BLaER1 treated with 17β-estradiol and CSF1 and Interleukin-3, amounts not matched to agents 10 nM and 100 nM (cell line): ENCODE measurements at regions not wholly inside any gene's neighbourhood (a gene's known extent, or its start where the extent isn't known, plus 50 kb on each side); places are given as distances from the start of the nearest gene placed in this dataset.

ENCODE experiments used
- H3K27ac ChIP-seq, 11 experiments: shearing (Covaris generic); formaldehyde crosslinking; 2 replicates each; pipeline ENCODE4 v1.8.1; 2022
- H3K27me3 ChIP-seq, 11 experiments: shearing (Covaris generic); formaldehyde crosslinking; 2 replicates each; pipeline ENCODE4 v1.8.1; 2022
- H3K36me3 ChIP-seq, 11 experiments: shearing (Covaris generic); formaldehyde crosslinking; 2 replicates each; pipeline ENCODE4 v1.8.1; 2022
- H3K4me1 ChIP-seq, 10 experiments: shearing (Covaris generic); formaldehyde crosslinking; 2 replicates each; pipeline ENCODE4 v1.8.1; 2022
- H3K4me2 ChIP-seq, 11 experiments: shearing (Covaris generic); formaldehyde crosslinking; 2 replicates each; pipeline ENCODE4 v1.8.1; 2022
- H3K4me3 ChIP-seq, 10 experiments: shearing (Covaris generic); formaldehyde crosslinking; 2 replicates each; pipeline ENCODE4 v1.8.1; 2022
- H3K9ac ChIP-seq, 11 experiments: shearing (Covaris generic); formaldehyde crosslinking; 2 replicates each; pipeline ENCODE4 v1.8.1; 2022
- H3K9me3 ChIP-seq, 11 experiments: shearing (Covaris generic); formaldehyde crosslinking; replicated peaks in 1 of 11; 2 replicates each; pipeline ENCODE4 v1.8.1; 2022
- H4K20me1 ChIP-seq, 11 experiments: shearing (Covaris generic); formaldehyde crosslinking; 2 replicates each; pipeline ENCODE4 v1.8.1; 2022
- Cebpa-rat ChIP-seq, 11 experiments: shearing (Covaris generic); IDR thresholded peaks; 2 replicates each; pipeline ENCODE4 v1.8.1; 2022

- Histone ChIP-seq H3K27me3 (peaks cover 0 to 10% (median 7%) of the 10 kb centered on the region in 11 experiments; a peak in 12 of 22 replicates), H3K36me3 (no peaks in the 10 kb centered on the region), H3K4me3 (no peak overlapping the region), H3K9ac (0 out of 22 replicates have a peak overlapping the region, but pooled peaks of 1 of the 11 experiments have one; percentile 2), H3K9me3 (peaks cover 0 to 7% (median 0%) of the 10 kb centered on the region in 11 experiments; a peak in 1 of 22 replicates), H3K4me1 (peaks cover 0 to 27% (median 22%) of the 10 kb centered on the region in 10 experiments; a peak in 15 of 20 replicates), H3K4me2 (peak overlapping the region in 8 of 11 experiments; percentile 6 to 55 (median 20); a peak in 10 of 22 replicates), H3K27ac (no peak overlapping the region), H4K20me1 (no peaks in the 10 kb centered on the region; a peak in 1 of 22 replicates)
- TF ChIP-seq Cebpa-rat (IDR thresholded peaks at IDR 0.05): no peak
Observed at GRCh38 chr11:69931994-69932910, 113.0 kb upstream of the FGF3 start.

GRCh38 chr11:69934861-69935494 is 115.8 kb upstream of the FGF3 start:
- no peaks in the 10 kb centered on the region; a peak in 1 of 22 replicates for H4K20me1 ChIP-seq
- H3K27me3 ChIP-seq: no peaks in the 10 kb centered on the region
- H3K4me1 ChIP-seq: peaks cover 0 to 11% (median 8%) of the 10 kb centered on the region in 10 experiments; a peak in 10 of 20 replicates
- no peak overlapping the region for H3K9ac ChIP-seq
- no peak for TF ChIP-seq Cebpa-rat (IDR thresholded peaks at IDR 0.05)
- H3K4me3 ChIP-seq: no peak overlapping the region
- H3K27ac ChIP-seq: no peak overlapping the region
- no peaks in the 10 kb centered on the region for H3K9me3 ChIP-seq
- H3K36me3 ChIP-seq: no peaks in the 10 kb centered on the region
- H3K4me2 ChIP-seq: no peak overlapping the region

- Histone ChIP-seq H3K9ac (no peak overlapping the region), H4K20me1 (no peaks in the 10 kb centered on the region; a peak in 1 of 22 replicates), H3K4me3 (no peak overlapping the region), H3K4me2 (no peak overlapping the region), H3K36me3 (no peaks in the 10 kb centered on the region), H3K9me3 (no peaks in the 10 kb centered on the region), H3K27ac (no peak overlapping the region), H3K4me1 (peaks cover 0 to 11% (median 8%) of the 10 kb centered on the region in 10 experiments; a peak in 10 of 20 replicates), H3K27me3 (no peaks in the 10 kb centered on the region)
- no peak for TF ChIP-seq Cebpa-rat (IDR thresholded peaks at IDR 0.05)
Observed at GRCh38 chr11:69935941-69936505, 116.8 kb upstream of the FGF3 start.

GRCh38 chr11:69936771-69937170 is 117.6 kb upstream of the FGF3 start:
- no peak for TF ChIP-seq Cebpa-rat (IDR thresholded peaks at IDR 0.05)
- H3K27ac ChIP-seq: no peak overlapping the region
- no peaks in the 10 kb centered on the region for H3K36me3 ChIP-seq
- peaks cover 0 to 11% (median 8%) of the 10 kb centered on the region in 10 experiments; a peak in 10 of 20 replicates for H3K4me1 ChIP-seq
- no peak overlapping the region for H3K4me2 ChIP-seq
- H4K20me1 ChIP-seq: no peaks in the 10 kb centered on the region; a peak in 1 of 22 replicates
- H3K9me3 ChIP-seq: no peaks in the 10 kb centered on the region
- no peak overlapping the region for H3K9ac ChIP-seq
- no peaks in the 10 kb centered on the region for H3K27me3 ChIP-seq
- H3K4me3 ChIP-seq: no peak overlapping the region

GRCh38 chr11:69938206-69938605 is 119.0 kb upstream of the FGF3 start:
- no peaks in the 10 kb centered on the region for H3K27me3 ChIP-seq
- H3K9me3 ChIP-seq: no peaks in the 10 kb centered on the region
- H3K27ac ChIP-seq: no peak overlapping the region
- H3K9ac ChIP-seq: no peak overlapping the region
- peaks cover 0 to 5% (median under 1%) of the 10 kb centered on the region in 10 experiments; a peak in 11 of 20 replicates for H3K4me1 ChIP-seq
- H3K4me2 ChIP-seq: no peak overlapping the region
- H3K4me3 ChIP-seq: no peak overlapping the region
- no peak for TF ChIP-seq Cebpa-rat (IDR thresholded peaks at IDR 0.05)
- no peaks in the 10 kb centered on the region for H4K20me1 ChIP-seq
- H3K36me3 ChIP-seq: no peaks in the 10 kb centered on the region

- no peak overlapping the region for H3K9ac ChIP-seq
- no peak for TF ChIP-seq Cebpa-rat (IDR thresholded peaks at IDR 0.05)
Observed at GRCh38 chr11:69939551-69940245, 120.5 kb upstream of the FGF3 start.

GRCh38 chr11:69940246-69940610 is 121.0 kb upstream of the FGF3 start:
- no peaks in the 10 kb centered on the region for H3K27me3 ChIP-seq
- peaks cover 0 to 23% (median 11%) of the 10 kb centered on the region in 10 experiments; a peak in 13 of 20 replicates for H3K4me1 ChIP-seq
- no peaks in the 10 kb centered on the region for H3K36me3 ChIP-seq
- no peak overlapping the region for H3K4me3 ChIP-seq
- no peak overlapping the region for H3K27ac ChIP-seq
- no peak overlapping the region for H3K9ac ChIP-seq
- H4K20me1 ChIP-seq: no peaks in the 10 kb centered on the region
- H3K4me2 ChIP-seq: no peak overlapping the region
- no peaks in the 10 kb centered on the region for H3K9me3 ChIP-seq
- no peak for TF ChIP-seq Cebpa-rat (IDR thresholded peaks at IDR 0.05)

More at GRCh38 chr11:69939551-69940245, 120.5 kb upstream of the FGF3 start:
- Histone ChIP-seq H3K27me3 (no peaks in the 10 kb centered on the region), H4K20me1 (no peaks in the 10 kb centered on the region), H3K9me3 (no peaks in the 10 kb centered on the region), H3K27ac (no peak overlapping the region), H3K36me3 (no peaks in the 10 kb centered on the region), H3K4me2 (no peak overlapping the region), H3K4me1 (peaks cover 0 to 19% (median 11%) of the 10 kb centered on the region in 10 experiments; a peak in 13 of 20 replicates), H3K4me3 (no peak overlapping the region)

- no peak overlapping the region for H3K4me3 ChIP-seq
- no peak overlapping the region for H3K9ac ChIP-seq
- no peaks in the 10 kb centered on the region for H3K27me3 ChIP-seq
- no peaks in the 10 kb centered on the region for H3K9me3 ChIP-seq
- no peak overlapping the region for H3K4me2 ChIP-seq
- no peaks in the 10 kb centered on the region for H3K36me3 ChIP-seq
- peaks cover 0 to 32% (median 11%) of the 10 kb centered on the region in 10 experiments; a peak in 13 of 20 replicates for H3K4me1 ChIP-seq
- H4K20me1 ChIP-seq: no peaks in the 10 kb centered on the region
- TF ChIP-seq Cebpa-rat (IDR thresholded peaks at IDR 0.05): no peak
- no peak overlapping the region for H3K27ac ChIP-seq
Observed at GRCh38 chr11:69941546-69942332, 122.5 kb upstream of the FGF3 start.
